ENCODE measurements at regions not wholly inside any gene's neighbourhood (a gene's known extent, or its start where the extent isn't known, plus 50 kb on each side); places are given as distances from the start of the nearest gene placed in this dataset.

DNA sequence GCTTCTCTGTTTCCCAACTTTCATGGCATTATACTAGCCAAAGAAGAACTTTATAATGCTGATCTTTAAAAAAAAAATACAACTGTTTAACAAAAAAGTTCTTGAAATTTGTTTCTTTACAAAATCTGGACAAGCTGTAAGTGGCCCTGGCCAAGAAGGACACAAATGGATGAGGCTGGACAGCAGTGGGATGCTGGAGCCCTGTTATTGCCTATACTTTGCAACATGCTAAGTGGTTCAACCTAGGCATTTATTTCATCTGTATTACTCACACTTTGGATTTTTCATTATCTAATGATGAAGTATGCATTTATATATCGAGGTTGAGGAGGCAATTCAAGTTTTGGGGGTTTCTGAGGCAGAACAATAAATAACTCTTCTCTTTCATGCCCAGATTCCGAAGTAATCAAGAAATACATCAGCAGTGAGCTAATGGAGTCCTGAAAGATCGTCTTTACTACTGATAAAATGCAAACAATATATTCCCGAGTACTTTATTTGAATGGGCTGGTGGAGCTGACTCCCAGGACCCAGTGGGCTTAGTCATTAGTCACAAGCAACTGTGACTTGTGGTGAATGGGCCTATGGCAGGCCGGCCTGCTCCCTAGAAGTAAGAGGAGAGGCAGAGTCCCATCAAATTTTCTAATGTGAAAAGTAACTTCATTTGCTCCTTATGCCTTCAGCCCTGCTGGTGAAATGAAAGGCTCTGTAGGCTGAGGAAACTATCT lies 177.3 kb upstream of the DPH6 start:
- TF ChIP-seq ZFX (CRISPR knock-in tag; IDR thresholded peaks at IDR 0.05; ENCODE audit: low read depth): no peak
- TF ChIP-seq ZNF883 (CRISPR knock-in tag; IDR thresholded peaks at IDR 0.05; ENCODE audit: not compliant biosample characterization): no peak
- TF ChIP-seq TRIM24 (CRISPR knock-in tag; IDR thresholded peaks at IDR 0.05): no peak
- TF ChIP-seq ZNF354B (CRISPR knock-in tag; IDR thresholded peaks at IDR 0.05): no peak
- no peak for TF ChIP-seq PHB2 (IDR thresholded peaks at IDR 0.05; ENCODE audit: partially characterized antibody)

Measured in HepG2 (cell line).